ENCODE measurements at regions not wholly inside any gene's neighbourhood (a gene's known extent, or its start where the extent isn't known, plus 50 kb on each side); places are given as distances from the start of the nearest gene placed in this dataset.

DNA sequence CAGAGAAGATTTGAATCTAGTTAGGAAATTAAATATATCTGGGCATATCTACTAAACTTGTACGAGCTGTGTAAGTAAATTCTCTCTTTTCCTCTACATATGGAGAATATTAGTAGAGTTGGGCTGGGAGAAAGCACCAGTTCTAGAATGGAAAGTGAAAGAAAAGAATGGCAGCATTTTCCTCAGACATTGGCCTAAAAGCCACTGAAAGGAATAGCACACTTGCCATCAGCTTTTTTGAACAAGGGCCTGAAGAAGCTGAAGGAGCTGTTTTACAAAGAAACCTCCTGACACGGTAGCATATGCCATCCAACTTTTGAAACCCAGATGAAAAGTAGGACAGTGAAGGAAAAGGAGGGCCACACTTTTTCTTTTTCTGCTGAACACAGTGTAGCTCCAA, 1563.7 kb upstream of the TENM4 start:
- ATAC-seq (ENCODE audit: low read depth) (no peak), DNase-seq (ENCODE audit: low spot score in 2 of 2) (no peak)
- Mint-ChIP-seq H3K27me3 (no peaks in the 10 kb centered on the region), H3K9me3 (no peaks in the 10 kb centered on the region), H3K36me3 (no peaks in the 10 kb centered on the region), H3K4me1 (no peaks in the 10 kb centered on the region), H3K27ac (no peak overlapping the region), H3K4me3 (no peak overlapping the region)

DNA sequence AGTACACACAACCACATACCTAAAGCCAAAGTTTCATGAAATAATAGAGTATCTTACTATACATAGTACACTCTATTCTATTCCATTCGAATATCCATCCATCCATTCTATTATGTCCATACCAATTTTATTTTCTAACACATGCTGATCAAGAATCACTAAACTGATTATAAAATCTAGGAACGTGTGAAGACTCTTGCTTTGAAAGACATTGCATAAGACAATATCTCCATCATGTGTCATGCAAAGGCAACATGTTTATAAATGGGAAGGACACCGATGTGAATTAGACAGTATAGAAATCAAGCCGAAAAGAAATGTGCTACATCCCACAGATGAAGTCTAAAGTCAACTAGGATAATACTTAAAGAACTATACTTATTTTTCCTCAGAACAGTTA, 1561.5 kb upstream of the TENM4 start:
- Mint-ChIP-seq H3K9me3 (no peaks in the 10 kb centered on the region), H3K36me3 (no peaks in the 10 kb centered on the region), H3K27ac (no peak overlapping the region), H3K4me3 (no peak overlapping the region), H3K27me3 (no peaks in the 10 kb centered on the region), H3K4me1 (no peaks in the 10 kb centered on the region)
- ATAC-seq (ENCODE audit: low read depth) (no peak), DNase-seq (ENCODE audit: low spot score in 2 of 2) (no peak)

DNA sequence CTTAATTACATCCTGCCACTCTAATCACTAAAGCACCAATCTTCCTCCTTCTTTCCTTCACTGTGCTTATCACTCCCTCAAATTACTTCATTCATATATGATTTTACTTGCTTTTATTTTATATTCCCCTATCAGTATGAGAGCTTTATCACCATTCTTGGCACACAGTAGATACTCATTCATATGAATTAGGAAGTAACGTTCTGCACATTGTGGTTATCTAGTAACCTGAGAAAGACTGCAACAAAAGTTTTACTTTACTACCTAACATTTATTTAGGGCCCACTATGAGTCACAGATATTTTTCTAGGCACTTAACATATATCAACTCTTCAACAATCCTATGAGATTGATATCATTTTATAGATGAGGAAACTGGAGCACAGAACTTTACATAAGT, 1559.9 kb upstream of the TENM4 start:
- H3K27ac Mint-ChIP-seq = no peak overlapping the region
- no peaks in the 10 kb centered on the region for H3K27me3 Mint-ChIP-seq
- no peaks in the 10 kb centered on the region for H3K36me3 Mint-ChIP-seq
- DNase-seq (ENCODE audit: low spot score in 2 of 2) (no peak), ATAC-seq (ENCODE audit: low read depth) (no peak)
- H3K4me3 Mint-ChIP-seq = no peak overlapping the region
- no peaks in the 10 kb centered on the region for H3K4me1 Mint-ChIP-seq
- no peaks in the 10 kb centered on the region for H3K9me3 Mint-ChIP-seq

DNA sequence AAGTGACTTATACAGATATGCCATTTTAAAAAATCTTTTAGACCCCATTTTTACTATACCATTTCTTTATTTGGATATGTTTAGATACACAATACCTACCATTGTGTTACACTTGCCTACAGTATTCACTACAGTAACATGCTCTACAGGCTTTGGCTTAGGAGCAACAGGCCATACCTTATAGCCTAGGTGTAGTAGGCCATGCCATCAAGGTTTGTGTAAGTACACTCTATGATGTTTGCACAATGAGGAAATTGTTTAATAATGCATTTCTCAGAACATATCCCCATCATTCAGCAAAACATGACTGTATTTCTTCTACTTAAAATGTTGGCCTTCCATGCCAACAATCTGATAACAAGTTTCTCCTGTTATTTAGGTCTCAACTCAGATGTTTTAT, 1559.5 kb upstream of the TENM4 start:
- no peak for ATAC-seq (ENCODE audit: low read depth)
- H3K4me3 Mint-ChIP-seq = no peak overlapping the region
- no peaks in the 10 kb centered on the region for H3K36me3 Mint-ChIP-seq

DNA sequence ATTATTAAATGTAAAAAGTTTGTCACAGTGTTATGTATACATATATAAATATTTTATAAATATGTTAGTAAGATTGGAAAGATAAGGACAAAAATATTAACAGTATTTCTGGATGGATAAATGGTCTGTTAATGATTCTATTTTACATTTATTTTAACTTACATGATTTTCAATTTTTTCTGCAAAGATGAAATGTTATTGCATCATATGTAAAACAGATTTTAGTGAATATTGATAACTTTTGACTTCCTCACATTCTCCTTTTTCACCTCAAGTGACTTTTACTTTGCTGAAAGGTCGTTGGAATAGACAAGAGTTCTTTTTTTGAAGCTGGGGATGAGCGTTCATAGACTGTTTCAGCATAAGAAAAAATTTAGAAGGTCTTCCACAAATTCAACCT, 1554.7 kb upstream of the TENM4 start:
- H3K27me3 Mint-ChIP-seq = no peaks in the 10 kb centered on the region
- H3K4me1 Mint-ChIP-seq = no peaks in the 10 kb centered on the region
- no peaks in the 10 kb centered on the region for H3K36me3 Mint-ChIP-seq
- no peak overlapping the region for H3K4me3 Mint-ChIP-seq
- peaks cover under 1% of the 10 kb centered on the region for H3K9me3 Mint-ChIP-seq
- H3K27ac Mint-ChIP-seq = no peak overlapping the region
- ATAC-seq (ENCODE audit: low read depth) = no peak
- no peak for DNase-seq (ENCODE audit: low spot score in 2 of 2)

More for the DNA sequence above, 1559.5 kb upstream of the TENM4 start:
- DNase-seq (ENCODE audit: low spot score in 2 of 2) = no peak
- H3K4me1 Mint-ChIP-seq = no peaks in the 10 kb centered on the region
- no peak overlapping the region for H3K27ac Mint-ChIP-seq
- no peaks in the 10 kb centered on the region for H3K27me3 Mint-ChIP-seq
- no peaks in the 10 kb centered on the region for H3K9me3 Mint-ChIP-seq

DNA sequence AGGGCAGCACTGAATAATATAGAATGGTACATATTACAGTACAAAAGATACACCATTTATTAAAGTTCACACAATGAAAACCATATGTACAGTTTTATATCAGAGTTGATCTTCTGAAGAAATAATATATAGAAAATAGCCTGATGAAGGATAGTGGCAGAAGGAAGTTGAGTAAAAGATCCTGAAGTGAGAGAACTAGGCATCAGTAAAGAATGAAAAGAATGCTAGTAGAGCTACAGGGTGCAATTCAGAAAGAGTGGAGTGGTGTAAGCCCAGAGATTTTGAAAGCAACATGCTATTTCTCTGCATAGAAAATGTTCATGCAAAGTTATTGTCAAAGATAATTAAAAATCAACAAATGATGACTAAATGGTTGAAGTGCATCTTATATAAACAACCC, 1552.7 kb upstream of the TENM4 start:
- no peaks in the 10 kb centered on the region for H3K27me3 Mint-ChIP-seq
- H3K4me1 Mint-ChIP-seq = no peaks in the 10 kb centered on the region
- no peak overlapping the region for H3K27ac Mint-ChIP-seq
- no peak for DNase-seq (ENCODE audit: low spot score in 2 of 2)
- H3K9me3 Mint-ChIP-seq = peaks cover 2% of the 10 kb centered on the region
- no peaks in the 10 kb centered on the region for H3K36me3 Mint-ChIP-seq
- ATAC-seq (ENCODE audit: low read depth) = no peak
- H3K4me3 Mint-ChIP-seq = no peak overlapping the region

DNA sequence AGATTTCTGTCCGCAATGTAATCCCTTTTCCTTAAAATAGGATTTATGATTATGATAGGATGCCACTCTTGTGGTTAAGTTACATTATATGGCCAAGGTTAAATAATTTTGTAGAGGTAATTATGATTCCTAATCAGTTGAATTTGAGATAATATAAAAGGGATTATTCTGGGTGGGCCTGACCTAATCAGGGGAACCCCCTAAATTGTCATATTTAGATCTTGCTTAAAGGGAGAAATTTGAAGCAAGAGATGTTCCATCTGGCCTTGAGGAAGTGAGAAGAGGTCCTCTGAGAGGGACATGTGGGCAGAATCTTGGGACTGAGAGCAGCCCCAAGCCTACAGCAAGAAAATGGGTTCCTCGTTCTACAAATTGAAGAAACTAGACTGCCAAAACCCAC, 1550.1 kb upstream of the TENM4 start:
- H3K27ac Mint-ChIP-seq = no peak overlapping the region
- no peaks in the 10 kb centered on the region for H3K4me1 Mint-ChIP-seq
- no peaks in the 10 kb centered on the region for H3K27me3 Mint-ChIP-seq
- ATAC-seq (ENCODE audit: low read depth) = no peak
- no peak for DNase-seq (ENCODE audit: low spot score in 2 of 2)
- H3K36me3 Mint-ChIP-seq = no peaks in the 10 kb centered on the region
- H3K9me3 Mint-ChIP-seq = peaks cover 2% of the 10 kb centered on the region
- no peak overlapping the region for H3K4me3 Mint-ChIP-seq

DNA sequence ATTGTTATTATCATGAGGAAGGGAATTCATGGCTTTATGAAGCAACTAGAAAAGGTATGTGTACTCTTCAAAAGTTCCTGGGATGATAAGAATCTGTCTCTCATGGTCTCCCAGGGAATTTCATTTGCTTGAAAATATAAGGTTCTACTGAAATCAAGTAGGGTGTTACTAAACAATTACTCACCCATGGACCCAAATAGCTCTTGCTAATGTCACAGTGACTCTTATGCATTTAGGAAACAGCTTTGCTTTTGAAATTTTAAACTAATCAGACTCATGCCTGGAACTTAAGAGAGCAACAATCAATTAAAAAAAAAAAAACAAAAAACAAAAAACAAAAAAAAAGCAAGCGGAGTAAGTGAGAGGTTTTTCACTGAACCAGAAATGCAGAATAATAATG, 1546.3 kb upstream of the TENM4 start:
- no peaks in the 10 kb centered on the region for H3K27me3 Mint-ChIP-seq
- no peaks in the 10 kb centered on the region for H3K4me1 Mint-ChIP-seq
- no peaks in the 10 kb centered on the region for H3K36me3 Mint-ChIP-seq
- H3K27ac Mint-ChIP-seq = no peak overlapping the region
- H3K9me3 Mint-ChIP-seq = peaks cover 2% of the 10 kb centered on the region
- no peak overlapping the region for H3K4me3 Mint-ChIP-seq
- ATAC-seq (ENCODE audit: low read depth) (no peak), DNase-seq (ENCODE audit: low spot score in 2 of 2) (no peak)

DNA sequence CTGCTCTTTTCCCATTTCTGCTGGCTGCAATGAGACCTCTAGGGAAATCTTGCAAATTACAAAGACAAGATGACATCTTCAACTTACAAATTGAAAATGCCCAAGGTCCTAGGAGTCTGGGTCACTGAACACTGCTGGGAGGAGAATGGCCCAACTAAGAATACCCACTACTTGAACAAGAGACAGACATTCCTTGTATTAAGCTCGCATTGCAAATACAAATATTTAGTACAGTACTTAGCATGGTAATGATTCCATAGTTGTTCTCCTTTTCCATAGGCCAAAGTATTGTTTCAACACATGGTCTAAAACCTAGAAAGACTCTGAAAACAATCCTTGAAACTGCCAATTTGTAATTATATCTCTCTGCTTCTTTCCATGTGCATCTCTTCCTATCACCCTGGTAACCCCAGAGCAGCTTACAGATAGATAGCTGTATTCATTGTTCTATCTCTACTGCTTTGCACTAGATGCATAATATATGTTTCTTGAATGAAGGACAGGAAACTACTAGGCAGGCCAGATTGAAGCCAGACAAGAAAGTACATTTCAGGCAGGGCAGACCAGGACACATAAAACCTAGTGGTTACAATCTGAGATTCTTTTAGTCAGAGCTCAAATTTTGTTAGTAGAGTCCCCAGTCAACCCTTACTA, 1545.7 kb upstream of the TENM4 start:
- no peak for ATAC-seq (ENCODE audit: low read depth)

DNA sequence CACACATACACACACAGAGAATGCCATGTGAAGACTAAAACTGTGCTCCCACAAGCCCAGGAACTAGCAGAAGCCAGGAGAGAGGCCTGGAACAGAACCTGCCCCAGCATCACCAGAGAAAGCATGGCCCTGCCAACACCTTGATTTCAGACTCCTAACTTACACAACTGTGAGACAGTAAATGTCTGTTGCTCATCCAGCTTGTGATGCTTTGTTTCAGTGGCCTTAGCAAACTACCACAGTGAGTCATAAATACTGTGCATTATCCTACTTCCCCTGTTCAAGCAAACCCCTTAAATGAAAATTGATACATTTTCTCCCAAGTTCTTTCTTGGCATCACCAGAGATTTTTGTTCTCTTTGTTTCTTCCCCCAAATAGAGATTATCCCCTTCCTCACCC, 1539.4 kb upstream of the TENM4 start:
- Mint-ChIP-seq H3K27me3 (no peaks in the 10 kb centered on the region), H3K4me1 (no peaks in the 10 kb centered on the region), H3K4me3 (no peak overlapping the region), H3K36me3 (no peaks in the 10 kb centered on the region), H3K9me3 (no peaks in the 10 kb centered on the region), H3K27ac (no peak overlapping the region)
- DNase-seq (ENCODE audit: low spot score in 2 of 2) (no peak), ATAC-seq (ENCODE audit: low read depth) (no peak)

More for the DNA sequence above, 1545.7 kb upstream of the TENM4 start:
- Mint-ChIP-seq H3K36me3 (no peaks in the 10 kb centered on the region), H3K4me1 (no peaks in the 10 kb centered on the region), H3K4me3 (no peak overlapping the region), H3K27me3 (no peaks in the 10 kb centered on the region), H3K9me3 (peaks cover 2% of the 10 kb centered on the region), H3K27ac (no peak overlapping the region)
- no peak for DNase-seq (ENCODE audit: low spot score in 2 of 2)

DNA sequence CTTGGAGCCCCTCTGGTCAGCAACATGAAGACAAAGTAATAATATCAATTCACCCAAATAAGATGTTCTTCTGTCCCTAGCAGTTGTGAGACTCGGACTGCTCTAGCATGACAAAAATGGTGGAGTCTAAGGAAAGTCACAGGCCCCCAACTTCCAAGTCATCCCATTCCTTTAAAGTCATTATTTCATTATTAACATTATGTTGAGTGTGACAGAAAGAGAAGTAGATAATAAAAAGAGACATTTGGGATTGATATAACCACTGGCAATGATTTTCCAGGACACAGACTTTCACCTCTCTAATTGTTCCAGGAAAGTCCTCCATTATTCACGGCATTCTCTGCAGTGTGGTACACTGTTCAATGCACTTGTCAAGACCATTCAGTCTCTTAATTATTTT, 1533.0 kb upstream of the TENM4 start:
- peaks cover 2% of the 10 kb centered on the region for H3K9me3 Mint-ChIP-seq
- no peaks in the 10 kb centered on the region for H3K36me3 Mint-ChIP-seq
- no peak overlapping the region for H3K4me3 Mint-ChIP-seq
- H3K27me3 Mint-ChIP-seq = no peaks in the 10 kb centered on the region
- no peak overlapping the region for H3K27ac Mint-ChIP-seq
- DNase-seq (ENCODE audit: low spot score in 2 of 2) (no peak), ATAC-seq (ENCODE audit: low read depth) (no peak)
- H3K4me1 Mint-ChIP-seq = no peaks in the 10 kb centered on the region

DNA sequence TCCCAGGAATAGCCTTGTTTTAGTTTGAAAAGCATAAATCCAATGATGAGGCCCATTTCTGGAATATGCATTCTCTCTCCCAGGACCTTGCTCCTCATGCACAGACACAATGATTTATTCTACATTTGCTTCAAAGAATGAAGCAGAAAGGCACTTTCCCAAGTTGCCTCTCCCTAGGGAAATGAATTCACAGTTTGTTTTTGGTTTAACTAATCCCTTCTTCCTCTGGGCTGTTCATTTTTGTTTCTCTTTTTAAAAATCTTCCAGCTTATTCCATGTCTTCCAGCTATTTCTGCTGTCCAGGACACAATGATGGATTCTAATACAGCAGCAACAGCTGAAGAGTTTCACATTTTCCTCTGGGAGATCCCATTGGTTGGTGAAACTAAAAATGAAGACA, 1529.2 kb upstream of the TENM4 start:
- no peak for ATAC-seq (ENCODE audit: low read depth)
- no peaks in the 10 kb centered on the region for H3K27me3 Mint-ChIP-seq
- H3K4me1 Mint-ChIP-seq = no peaks in the 10 kb centered on the region
- H3K4me3 Mint-ChIP-seq = no peak overlapping the region
- no peak for DNase-seq (ENCODE audit: low spot score in 2 of 2)
- H3K27ac Mint-ChIP-seq = no peak overlapping the region
- H3K9me3 Mint-ChIP-seq = peaks cover 2% of the 10 kb centered on the region
- H3K36me3 Mint-ChIP-seq = no peaks in the 10 kb centered on the region

DNA sequence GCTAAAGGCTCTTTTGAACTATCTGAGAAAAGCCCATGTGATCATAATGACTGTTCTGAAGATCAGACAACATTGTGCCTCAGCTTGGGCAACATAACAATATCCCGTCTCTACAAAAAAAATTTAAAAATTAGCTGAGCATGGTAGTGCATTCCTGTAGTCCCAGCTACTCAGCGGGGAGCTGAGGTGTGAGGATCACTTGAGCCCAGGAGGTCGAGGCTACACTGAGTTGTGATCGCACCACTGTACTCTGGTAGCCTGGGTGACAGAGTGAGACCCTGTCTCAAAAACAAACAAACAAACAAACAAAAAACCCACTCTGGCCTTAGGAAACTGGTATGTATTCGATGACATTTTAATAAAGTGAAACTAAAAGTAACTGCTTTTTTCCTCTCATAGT, 1526.8 kb upstream of the TENM4 start:
- no peak overlapping the region for H3K27ac Mint-ChIP-seq

DNA sequence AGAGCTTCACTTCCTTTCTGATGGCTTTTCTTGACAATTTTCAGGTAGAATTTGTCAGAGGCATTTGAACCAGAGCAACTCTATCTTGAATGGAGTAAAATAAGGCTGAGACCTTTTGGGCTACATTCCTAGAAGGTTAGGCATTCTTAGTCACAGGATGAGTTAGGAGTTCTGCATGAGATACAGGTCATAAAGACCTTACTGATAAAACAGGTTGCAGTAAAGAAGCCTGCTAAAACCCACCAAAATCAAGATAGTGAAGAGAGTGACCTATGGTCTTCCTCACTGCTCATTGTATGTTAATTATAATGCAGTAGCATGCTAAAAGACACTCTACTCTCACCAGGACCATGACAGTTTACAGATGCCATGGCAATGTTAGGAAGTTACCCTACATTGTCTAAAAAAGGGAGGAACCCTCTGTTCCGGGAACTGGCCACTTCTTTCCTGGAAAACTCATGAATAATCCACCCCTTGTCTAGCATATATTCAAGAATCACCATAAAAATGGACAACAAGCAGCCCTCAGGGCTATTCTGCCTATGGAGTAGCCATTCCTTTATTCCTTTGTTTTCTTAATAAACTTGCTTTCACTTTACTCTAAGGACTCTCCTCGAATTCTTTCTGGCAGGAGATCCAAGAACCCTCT, 1519.7 kb upstream of the TENM4 start:
- Mint-ChIP-seq H3K27me3 (no peaks in the 10 kb centered on the region), H3K4me1 (no peaks in the 10 kb centered on the region), H3K9me3 (peaks cover 11% of the 10 kb centered on the region), H3K4me3 (no peak overlapping the region), H3K27ac (no peak overlapping the region), H3K36me3 (no peaks in the 10 kb centered on the region)
- ATAC-seq (ENCODE audit: low read depth) (no peak), DNase-seq (ENCODE audit: low spot score in 2 of 2) (no peak)

More for the DNA sequence above, 1526.8 kb upstream of the TENM4 start:
- no peak overlapping the region for H3K4me3 Mint-ChIP-seq
- H3K27me3 Mint-ChIP-seq = no peaks in the 10 kb centered on the region
- no peaks in the 10 kb centered on the region for H3K4me1 Mint-ChIP-seq
- peaks cover 5% of the 10 kb centered on the region for H3K9me3 Mint-ChIP-seq
- DNase-seq (ENCODE audit: low spot score in 2 of 2) = no peak
- no peak for ATAC-seq (ENCODE audit: low read depth)
- no peaks in the 10 kb centered on the region for H3K36me3 Mint-ChIP-seq

DNA sequence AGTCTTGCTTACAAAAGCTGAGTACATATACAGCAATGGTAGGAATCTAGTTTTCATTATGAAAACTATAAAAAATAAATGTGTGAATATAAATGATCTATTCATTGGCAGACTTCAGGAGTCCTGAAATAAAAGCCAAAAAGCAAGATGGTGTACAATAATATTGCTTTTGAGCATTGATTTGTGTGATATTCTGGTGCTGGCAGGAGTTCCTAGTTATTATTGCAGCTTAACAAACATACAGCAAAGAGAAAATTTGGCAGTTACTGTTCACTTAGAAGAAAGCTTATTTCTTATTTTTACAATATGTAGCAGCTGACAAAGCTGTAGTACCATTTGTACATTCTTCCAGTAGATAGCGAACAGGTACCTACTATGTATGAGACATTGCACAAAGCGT, 1518.9 kb upstream of the TENM4 start:
- Mint-ChIP-seq H3K27ac (no peak overlapping the region), H3K9me3 (peaks cover 11% of the 10 kb centered on the region), H3K36me3 (no peaks in the 10 kb centered on the region), H3K4me3 (no peak overlapping the region), H3K27me3 (no peaks in the 10 kb centered on the region), H3K4me1 (no peaks in the 10 kb centered on the region)
- no peak for DNase-seq (ENCODE audit: low spot score in 2 of 2)
- ATAC-seq (ENCODE audit: low read depth) = no peak
